HEK293T (cell line): ENCODE measurements at regions not wholly inside any gene's neighbourhood (a gene's known extent, or its start where the extent isn't known, plus 50 kb on each side); places are given as distances from the start of the nearest gene placed in this dataset.

Experiments
- BHLHE40 ChIP-seq: fragments of 450-650 bp; IDR thresholded peaks from 2 replicates; pipeline ENCODE4 v1.6.1; 2016; ENCODE audit warnings: mild to moderate bottlenecking, moderate library complexity, borderline replicate concordance
- FOXA1 ChIP-seq: fragments of 450-650 bp; IDR thresholded peaks from 2 replicates; pipeline ENCODE4 v1.6.1; 2016; ENCODE audit warnings: mild to moderate bottlenecking
- FOXK2 ChIP-seq: fragments of 450-650 bp; IDR thresholded peaks from 2 replicates; pipeline ENCODE4 v1.6.1; 2016; ENCODE audit warnings: mild to moderate bottlenecking
- FOXM1 ChIP-seq: fragments of 450-650 bp; IDR thresholded peaks from 2 replicates; pipeline ENCODE4 v1.6.1; 2017; ENCODE audit warnings: mild to moderate bottlenecking, borderline replicate concordance
- HDGF ChIP-seq: fragments of 450-650 bp; IDR thresholded peaks from 2 replicates; pipeline ENCODE4 v1.6.1; 2017; ENCODE audit warnings: antibody characterized with exemption, borderline replicate concordance
- PKNOX1 ChIP-seq: fragments of 450-650 bp; IDR thresholded peaks from 2 replicates; pipeline ENCODE4 v1.6.1; 2016
- SP1 ChIP-seq: fragments of 450-650 bp; IDR thresholded peaks from 2 replicates; pipeline ENCODE4 v1.6.1; 2017
- SUZ12 ChIP-seq: fragments of 450-650 bp; IDR thresholded peaks from 2 replicates; pipeline ENCODE4 v1.6.1; 2016; ENCODE audit warnings: mild to moderate bottlenecking
- TARDBP ChIP-seq: fragments of 450-650 bp; IDR thresholded peaks from 2 replicates; pipeline ENCODE4 v1.6.1; 2016

- TF ChIP-seq SP1 (no peak), PKNOX1 (no peak), FOXK2 (no peak), BHLHE40 (no peak), FOXA1 (no peak), FOXM1 (no peak), TARDBP (no peak), SUZ12 (no peak), HDGF (no peak)
Observed at GRCh38 chr11:42249956-42250355, 790.5 kb upstream of the LRRC4C start.
